AML-193 (cell line): ENCODE measurements at regions not wholly inside any gene's neighbourhood (a gene's known extent, or its start where the extent isn't known, plus 50 kb on each side); places are given as distances from the start of the nearest gene placed in this dataset.

ENCODE experiments used
- DNase-seq, 2 experiments: peaks; one replicate each; lab custom pipeline; 2025; lab: John Stamatoyannopoulos, UW

DNA sequence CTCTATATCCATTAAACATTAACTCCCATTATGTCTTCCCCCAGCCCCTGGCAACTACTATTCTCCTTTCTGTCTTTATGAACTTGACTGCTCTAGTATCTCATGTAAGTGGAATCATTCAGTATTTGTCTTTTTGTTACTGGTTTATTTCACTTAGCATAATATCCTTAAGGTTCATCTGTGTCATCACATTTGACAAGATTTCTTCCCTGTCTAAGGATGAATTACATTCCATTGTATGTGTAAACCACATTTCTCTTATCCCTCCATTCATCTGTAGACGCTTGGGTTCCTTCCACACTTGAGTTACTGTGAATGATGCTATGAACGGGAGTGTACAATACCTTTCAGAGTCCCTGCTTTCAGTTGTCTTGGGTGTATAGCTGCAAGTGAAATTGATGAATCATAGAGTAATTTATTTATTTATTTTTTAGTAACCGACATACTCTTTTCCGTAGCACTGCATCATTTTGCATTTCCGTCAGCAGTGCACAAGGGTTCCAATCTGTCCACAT, 399.7 kb upstream of the RBFOX1 start:
- DNase-seq, result no peak

DNA sequence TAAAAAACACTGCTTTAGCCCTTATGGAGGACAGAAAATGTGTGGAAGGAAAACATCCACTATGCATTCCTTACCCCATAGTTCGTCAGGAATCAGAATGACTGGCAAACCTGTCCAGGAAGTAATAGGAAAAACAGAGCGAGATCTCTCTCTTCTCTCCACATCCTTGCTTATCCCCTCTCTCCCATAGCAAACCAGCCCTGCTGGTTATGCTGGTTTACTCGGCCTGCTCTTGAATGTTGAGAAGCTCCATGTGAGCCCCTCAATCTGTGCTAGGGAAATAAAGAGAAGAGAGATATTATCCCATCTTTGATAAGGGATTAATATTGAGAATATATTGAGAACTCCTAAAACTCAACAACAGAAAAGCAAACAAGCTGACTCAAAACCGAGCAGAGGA, 402.8 kb upstream of the RBFOX1 start:
- no peak for DNase-seq

- no peak for DNase-seq
Observed at GRCh38 chr16:6926762-6927161, 405.9 kb upstream of the RBFOX1 start.

GRCh38 chr16:6926341-6926740, 406.3 kb upstream of the RBFOX1 start:
- no peak for DNase-seq

DNA sequence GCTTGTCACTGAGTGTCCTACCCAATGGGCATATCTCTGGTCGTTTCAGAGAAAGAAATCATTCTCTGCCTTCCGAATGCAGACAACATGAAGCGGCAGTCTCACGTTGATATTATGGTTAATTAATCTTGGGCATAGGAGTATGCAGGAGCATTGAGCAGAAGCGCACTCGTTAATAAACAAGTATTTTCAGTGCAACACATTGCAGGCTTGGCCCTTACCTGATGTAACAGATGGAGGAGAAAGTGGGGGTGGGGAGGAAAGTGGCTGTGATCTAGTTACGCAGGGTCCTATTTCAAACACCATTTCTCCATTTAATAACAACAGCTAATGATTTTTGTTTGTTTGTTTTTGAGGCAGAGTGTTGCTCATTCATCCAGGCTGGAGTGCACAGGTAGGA, 414.0 kb upstream of the RBFOX1 start:
- no peak for DNase-seq

DNA sequence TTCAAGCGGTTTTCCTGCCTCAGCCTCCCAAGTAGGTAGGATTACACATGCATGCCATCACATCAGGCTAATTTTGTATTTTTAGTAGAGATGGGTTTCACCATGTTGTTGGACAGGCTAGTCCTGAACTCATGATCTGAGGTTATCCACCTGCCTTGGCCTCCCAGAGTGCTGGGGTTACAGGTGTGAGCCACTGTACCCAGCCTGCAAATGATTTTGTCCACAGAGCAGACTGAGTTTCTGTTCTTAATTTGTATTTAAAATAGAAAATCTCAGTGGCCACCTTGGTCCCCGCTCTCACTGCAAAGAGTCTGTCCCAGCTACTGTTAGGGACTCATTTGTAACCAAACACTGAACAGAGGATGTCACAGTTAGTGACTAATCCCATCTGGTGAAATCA, 415.7 kb upstream of the RBFOX1 start:
- no peak for DNase-seq

DNA sequence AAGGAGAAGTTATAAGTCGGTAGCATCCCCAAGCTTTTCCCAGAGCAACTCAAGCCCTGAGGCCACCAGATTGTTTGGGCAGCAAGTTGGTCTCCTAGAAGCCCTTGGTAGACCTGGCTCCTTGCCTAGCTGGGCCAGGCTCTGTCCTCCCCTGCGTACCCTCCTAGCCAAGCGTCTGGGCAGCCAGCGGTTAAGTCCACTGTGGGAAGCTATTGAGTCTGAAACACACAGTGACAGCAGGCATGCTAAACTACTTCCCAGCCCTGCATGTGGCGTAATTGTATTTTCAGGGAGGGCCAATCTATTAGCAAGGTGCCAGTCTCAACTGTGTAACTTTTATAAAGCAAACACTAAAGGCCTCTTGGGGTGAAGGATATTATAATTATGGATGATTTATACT, 419.1 kb upstream of the RBFOX1 start:
- DNase-seq, result no peak

- DNase-seq, result no peak
Observed at GRCh38 chr16:6910301-6910700, 422.3 kb upstream of the RBFOX1 start.

- DNase-seq, result no peak
Observed at GRCh38 chr16:6905601-6906000, 427.0 kb upstream of the RBFOX1 start.

DNA sequence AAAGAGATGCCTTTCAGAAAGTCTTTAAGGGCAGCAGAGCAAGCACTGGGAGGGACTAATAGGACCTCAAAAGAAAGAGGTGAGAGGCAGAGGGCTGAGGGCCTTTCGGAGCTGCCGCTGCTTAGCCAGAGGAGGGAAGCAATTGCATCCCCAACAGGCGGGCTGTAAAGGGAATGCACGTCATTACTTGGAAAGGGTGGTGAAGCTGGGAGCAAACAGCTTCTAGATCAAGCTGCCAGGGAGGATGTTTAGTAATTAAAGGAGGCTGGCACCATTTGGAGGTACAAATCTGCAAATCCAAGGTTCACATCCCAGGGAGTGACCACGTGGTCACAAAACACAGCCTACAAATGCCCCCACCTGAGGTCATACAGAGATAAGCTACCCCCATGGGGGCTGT, 429.0 kb upstream of the RBFOX1 start:
- no peak for DNase-seq

- DNase-seq, result no peak
Observed at GRCh38 chr16:6898896-6899295, 433.7 kb upstream of the RBFOX1 start.

- DNase-seq, result no peak
Observed at GRCh38 chr16:6897876-6898485, 434.7 kb upstream of the RBFOX1 start.

GRCh38 chr16:6892966-6893365, 439.7 kb upstream of the RBFOX1 start:
- DNase-seq, result no peak

DNA sequence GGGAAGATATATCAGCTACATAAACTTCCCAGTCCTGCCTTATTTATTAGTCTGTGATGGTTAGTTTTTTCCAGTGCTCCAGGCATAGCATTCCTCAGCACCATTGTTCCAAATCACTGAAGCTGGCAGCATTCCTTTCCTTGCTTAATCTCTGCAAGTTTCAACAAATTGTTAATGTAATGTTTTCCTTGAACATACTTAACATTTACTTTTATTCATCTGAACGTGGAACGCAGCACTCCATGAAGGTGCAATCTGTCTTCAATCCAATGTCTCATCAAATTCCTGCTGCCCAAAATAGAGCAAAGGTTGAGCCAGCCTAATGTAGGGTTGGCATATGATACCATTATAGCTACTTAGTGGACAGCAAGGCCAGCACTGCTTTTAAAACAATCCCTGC, 441.1 kb upstream of the RBFOX1 start:
- no peak for DNase-seq

DNA sequence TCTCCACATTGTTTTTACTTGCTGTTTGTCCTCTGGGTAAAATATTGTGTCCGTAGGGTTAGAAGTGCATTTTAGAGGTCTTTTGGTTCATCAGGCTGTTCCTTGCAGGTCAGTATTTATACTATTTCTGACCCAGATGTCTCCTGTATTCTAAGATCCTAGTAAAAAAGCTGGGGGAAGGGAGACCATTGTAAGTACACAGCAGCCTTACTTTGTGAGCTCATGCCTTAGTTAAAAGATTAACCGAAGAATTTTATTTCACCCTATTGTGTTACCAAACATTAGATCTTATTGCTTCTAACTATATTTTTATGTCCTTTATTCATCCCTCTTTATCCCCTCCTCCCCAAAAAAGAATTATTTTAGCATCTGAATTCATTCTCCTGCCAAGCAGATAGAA, 444.1 kb upstream of the RBFOX1 start:
- no peak for DNase-seq

GRCh38 chr16:6884002-6884401, 448.6 kb upstream of the RBFOX1 start:
- DNase-seq, result no peak

DNA sequence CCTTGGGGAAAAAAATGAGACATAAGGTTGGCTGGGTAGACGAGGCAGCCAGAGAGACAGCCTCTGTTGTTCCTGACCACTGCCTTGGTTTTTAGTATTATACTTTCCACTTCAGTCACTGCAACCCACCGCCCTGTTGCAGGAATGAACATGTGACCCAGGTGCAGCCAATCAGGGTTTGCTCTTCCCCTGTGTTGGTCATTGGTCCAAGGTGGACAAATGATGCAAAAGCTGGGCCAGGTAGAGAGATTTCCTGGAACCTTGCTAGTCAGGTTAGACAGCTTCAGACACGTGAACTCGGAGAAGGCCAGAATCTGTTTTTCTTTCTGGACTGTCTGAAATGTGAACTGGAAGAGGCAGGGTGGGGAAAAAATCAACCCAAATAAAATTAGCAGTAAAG, 452.4 kb upstream of the RBFOX1 start:
- no peak for DNase-seq

DNA sequence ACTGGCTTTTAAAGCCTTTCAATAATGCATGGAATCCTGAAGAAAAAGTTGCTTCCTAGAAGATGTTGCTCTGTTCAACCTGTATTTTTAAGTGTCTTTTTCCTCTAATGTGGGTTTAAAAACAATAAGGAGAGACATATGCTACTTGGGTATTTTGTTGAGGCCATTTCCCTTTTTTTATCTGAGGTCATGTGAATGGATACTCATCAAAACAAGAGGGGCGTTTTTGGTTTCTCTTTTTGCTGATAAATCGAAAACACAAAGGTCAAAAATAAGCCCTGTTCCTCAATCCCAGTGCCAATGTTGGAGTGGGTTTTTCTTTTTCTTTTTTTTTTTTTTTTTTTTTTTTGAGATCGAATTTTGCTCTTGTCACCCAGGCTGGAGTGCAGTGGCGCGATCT, 468.0 kb upstream of the RBFOX1 start:
- DNase-seq, result no peak

- DNase-seq, result no peak
Observed at GRCh38 chr16:6864244-6864643, 468.4 kb upstream of the RBFOX1 start.

GRCh38 chr16:6863135-6863534, 469.5 kb upstream of the RBFOX1 start:
- no peak for DNase-seq

GRCh38 chr16:6861815-6862477, 470.7 kb upstream of the RBFOX1 start:
- DNase-seq, result no peak

GRCh38 chr16:6861135-6861814, 471.4 kb upstream of the RBFOX1 start:
- DNase-seq, result no peak

DNA sequence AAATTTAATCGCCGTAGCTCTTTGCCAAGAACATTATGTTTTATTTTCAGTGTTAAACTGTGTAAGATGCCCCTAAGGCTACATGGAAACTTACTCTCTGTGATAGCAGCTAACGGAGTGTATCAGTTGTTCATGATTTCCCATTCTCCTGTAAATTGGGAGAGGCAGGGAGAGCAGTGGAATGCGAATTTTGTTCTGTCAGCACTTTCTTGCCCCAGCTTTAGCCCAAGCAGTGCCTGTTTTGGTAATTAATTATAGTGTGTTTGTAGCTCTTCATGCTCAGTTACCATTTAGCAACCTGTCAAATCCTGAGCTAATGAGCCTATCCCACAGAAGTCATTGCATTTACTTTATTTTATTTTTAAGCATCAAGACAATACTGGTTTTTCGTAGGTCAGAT, 475.1 kb upstream of the RBFOX1 start:
- DNase-seq, result no peak
